Left cardiac atrium (tissue), 4 donors: ENCODE measurements at regions not wholly inside any gene's neighbourhood (a gene's known extent, or its start where the extent isn't known, plus 50 kb on each side); places are given as distances from the start of the nearest gene placed in this dataset.
"Not testable (repeated sequence)": the region's sequence is repeated elsewhere in the genome, so short reads cannot be mapped to it uniquely, and the experiment has no call there.

Experiments
- ATAC-seq, 2 donors: fragments of 200-7000 bp; cut with Tn5 transposase; one replicate each; pipeline ENCODE4 v1.9.1; 2020; ENCODE audit warnings: mild to moderate bottlenecking in 2 of 2, moderate library complexity in 2 of 2
- DNase-seq: peaks from one replicate; pipeline ENCODE4 v3.0.0-alpha.2; 2020
- intact Hi-C, 2 donors: fragments of 100-400 bp; cut with DNase I; formaldehyde crosslinking; loops; one replicate each; pipeline versions ENCODE4 v1.14.1 to v1.15.1; 2022 to 2023
- donor health status: DM: no; HTN: yes; CAD: no.
- donor health status: DM: no; HTN: yes; CAD: no; lungs with severe emphysema.
- donor health status: DM: yes; HTN: yes; CAD: no.
- donor health status: Dilated cardiomyopathy.

- DNase-seq, result no peak
- intact Hi-C loops, result loop anchor here in 1 of 2 donors (5.0 kb wide), 1 partner anchor 423 kb away; no protein-coding TSS in a partner anchor
- no peak for ATAC-seq
Observed at GRCh38 chr13:50379584-50379983, 364.3 kb downstream of the KCNRG start.

- ATAC-seq, result no peak
- intact Hi-C loops, result no loop called here
- no peak for DNase-seq
Observed at GRCh38 chr13:50380905-50381304, 365.7 kb downstream of the KCNRG start.

- no peak for ATAC-seq
- no peak for DNase-seq
- intact Hi-C loops, result no loop called here
Observed at GRCh38 chr13:50382511-50382910, 367.3 kb downstream of the KCNRG start.

- DNase-seq (no peak), ATAC-seq (no peak)
- intact Hi-C loops, result no loop called here
Observed at GRCh38 chr13:50382951-50383350, 367.7 kb downstream of the KCNRG start.

GRCh38 chr13:50384724-50385123 is 369.5 kb downstream of the KCNRG start:
- DNase-seq (no peak), ATAC-seq (no peak)
- intact Hi-C loops, result no loop called here

GRCh38 chr13:50386541-50387050 is 371.4 kb downstream of the KCNRG start:
- ATAC-seq, result peak; percentile 73 to 86
- intact Hi-C loops, result no loop called here
- peak; percentile 48 for DNase-seq

GRCh38 chr13:50387051-50387581 is 371.9 kb downstream of the KCNRG start:
- DNase-seq (peak; percentile 63), ATAC-seq (peak; percentile 93 to 97)
- intact Hi-C loops, result no loop called here

GRCh38 chr13:50388481-50388880 is 373.2 kb downstream of the KCNRG start:
- DNase-seq (no peak), ATAC-seq (no peak)
- intact Hi-C loops, result no loop called here

- ATAC-seq (no peak), DNase-seq (no peak)
Observed at GRCh38 chr13:50389726-50390125, 374.5 kb downstream of the KCNRG start.

GRCh38 chr13:50390503-50391248 is 375.4 kb downstream of the KCNRG start:
- intact Hi-C loops, result loop anchor here in 1 of 2 donors (10.0 kb wide), 1 partner anchor 134 kb away; no protein-coding TSS in a partner anchor
- ATAC-seq (no peak), DNase-seq (no peak)

More at GRCh38 chr13:50389726-50390125, 374.5 kb downstream of the KCNRG start:
- intact Hi-C loops, result loop anchor here in 1 of 2 donors (10.0 kb wide), 1 partner anchor 135 kb away; no protein-coding TSS in a partner anchor

- intact Hi-C loops, result loop anchor here in 1 of 2 donors (10.0 kb wide), 1 partner anchor 132 kb away; no protein-coding TSS in a partner anchor
- ATAC-seq (no peak), DNase-seq (no peak)
Observed at GRCh38 chr13:50392977-50393376, 377.7 kb downstream of the KCNRG start.

GRCh38 chr13:50393628-50394027 is 378.4 kb downstream of the KCNRG start:
- intact Hi-C loops, result loop anchor here in 1 of 2 donors (10.0 kb wide), 1 partner anchor 131 kb away; no protein-coding TSS in a partner anchor
- DNase-seq, result no peak
- ATAC-seq, result no peak

- DNase-seq (no peak), ATAC-seq (no peak)
- intact Hi-C loops, result loop anchor here in 1 of 2 donors (10.0 kb wide), 1 partner anchor 129 kb away; no protein-coding TSS in a partner anchor
Observed at GRCh38 chr13:50396001-50396400, 380.8 kb downstream of the KCNRG start.

- DNase-seq, ATAC-seq: not testable (repeated sequence)
- intact Hi-C loops, result loop anchor here in 1 of 2 donors (10.0 kb wide), 1 partner anchor 128 kb away; no protein-coding TSS in a partner anchor
Observed at GRCh38 chr13:50396618-50397017, 381.4 kb downstream of the KCNRG start.

- ATAC-seq (peak; percentile 75 to 92), DNase-seq (peak; percentile 39)
- intact Hi-C loops, result no loop called here
Observed at GRCh38 chr13:50400035-50400726, 384.9 kb downstream of the KCNRG start.

- intact Hi-C loops, result no loop called here
- no peak for DNase-seq
- peak; percentile 62 to 88 for ATAC-seq
Observed at GRCh38 chr13:50401049-50401505, 385.8 kb downstream of the KCNRG start.

- intact Hi-C loops, result no loop called here
- ATAC-seq (peak in 1 of 2 donors; percentile 86), DNase-seq (no peak)
Observed at GRCh38 chr13:50401721-50402465, 386.6 kb downstream of the KCNRG start.

GRCh38 chr13:50403311-50403710 is 388.1 kb downstream of the KCNRG start:
- no peak for DNase-seq
- intact Hi-C loops, result no loop called here
- ATAC-seq, result peak in 1 of 2 donors; percentile 6

- DNase-seq (no peak), ATAC-seq (no peak)
- intact Hi-C loops, result no loop called here
Observed at GRCh38 chr13:50404116-50404515, 388.9 kb downstream of the KCNRG start.
